GM21360 (cell line): ENCODE measurements at regions not wholly inside any gene's neighbourhood (a gene's known extent, or its start where the extent isn't known, plus 50 kb on each side); places are given as distances from the start of the nearest gene placed in this dataset.

ENCODE experiments used
- ATAC-seq: cut with Tn5 transposase; IDR thresholded peaks from one replicate; pipeline ENCODE4 v1.9.1; 2021; ENCODE audit warnings: mild to moderate bottlenecking, moderate library complexity; ENCODE audit not compliant: unreplicated experiment

DNA sequence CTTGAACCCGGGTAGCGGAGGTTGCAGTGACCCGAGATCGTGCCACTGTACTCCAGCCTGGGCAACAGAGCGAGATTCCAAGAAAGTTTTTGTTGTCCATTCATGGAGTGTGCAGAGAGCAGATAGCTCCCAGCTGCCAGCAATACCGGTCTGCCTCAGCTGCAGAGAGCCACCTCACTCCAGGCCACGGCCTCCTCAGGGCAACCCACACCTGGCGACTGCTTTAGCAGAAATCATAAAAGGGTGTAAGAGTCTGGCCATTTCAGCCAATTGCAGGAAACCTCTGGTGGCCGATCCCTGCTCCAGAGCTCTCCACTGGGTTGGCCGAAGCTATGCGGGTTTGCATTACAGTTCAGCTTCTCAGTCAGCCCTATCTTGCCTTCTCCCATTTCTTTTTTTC, 227.4 kb upstream of the BCOR start:
- no peak for ATAC-seq

DNA sequence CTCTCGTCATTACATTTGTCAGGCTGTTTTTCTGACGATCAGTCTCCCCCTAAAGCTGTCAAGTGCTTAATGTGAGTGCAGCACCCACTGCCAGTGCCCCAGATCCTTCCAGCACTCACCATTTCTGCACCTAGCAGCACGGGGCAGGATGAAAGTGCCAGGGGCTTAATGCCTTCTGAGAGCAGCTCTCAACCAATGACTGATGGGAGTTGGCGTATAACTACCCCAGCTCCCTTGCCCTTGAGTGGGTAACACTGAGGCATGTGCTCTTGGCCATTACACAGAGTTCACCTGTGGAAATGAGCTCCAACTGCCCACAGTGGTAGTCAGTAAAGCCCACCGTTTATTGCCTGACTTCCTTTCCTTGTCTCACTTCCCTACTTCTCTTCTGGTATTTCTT, 226.2 kb upstream of the BCOR start:
- no peak for ATAC-seq

DNA sequence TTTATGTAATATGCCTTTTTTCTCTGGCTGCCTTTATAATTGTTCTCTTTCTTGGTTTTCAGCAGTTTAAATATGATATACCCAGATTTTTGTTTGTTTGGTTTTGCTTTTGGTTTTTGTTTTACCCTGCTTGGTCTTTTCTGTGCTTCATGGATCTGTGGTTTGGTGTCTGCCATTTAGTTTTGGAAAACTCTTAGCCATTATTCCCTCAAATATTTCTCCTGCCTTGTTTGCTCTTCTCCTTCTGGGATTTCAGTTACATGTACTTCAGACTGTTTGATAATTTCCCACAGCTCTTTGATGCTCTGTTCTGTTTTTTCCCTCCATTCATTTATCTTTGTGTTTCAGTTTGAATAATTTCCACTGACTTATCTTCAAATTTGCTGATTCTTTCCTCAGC, 223.1 kb upstream of the BCOR start:
- ATAC-seq, result no peak

DNA sequence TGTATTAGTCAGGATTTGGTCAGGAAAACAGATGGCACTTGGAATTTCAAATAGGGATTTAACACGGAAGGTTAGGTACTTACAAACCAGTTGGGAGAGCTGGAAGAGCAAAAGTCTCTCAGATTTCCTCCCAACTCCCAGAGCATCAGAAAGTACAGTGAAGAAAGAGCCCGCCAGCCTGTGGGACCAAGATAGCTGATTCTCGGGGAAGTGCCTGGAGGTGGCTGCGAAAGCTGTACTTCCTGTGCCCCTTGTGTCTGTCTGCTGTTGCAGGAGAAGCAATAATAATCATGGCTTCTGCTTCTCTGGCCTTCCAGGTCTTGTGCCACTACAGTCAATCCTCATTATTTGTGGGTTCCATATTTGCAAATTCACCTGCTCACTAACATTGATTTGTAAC, 221.0 kb upstream of the BCOR start:
- ATAC-seq, result no peak

DNA sequence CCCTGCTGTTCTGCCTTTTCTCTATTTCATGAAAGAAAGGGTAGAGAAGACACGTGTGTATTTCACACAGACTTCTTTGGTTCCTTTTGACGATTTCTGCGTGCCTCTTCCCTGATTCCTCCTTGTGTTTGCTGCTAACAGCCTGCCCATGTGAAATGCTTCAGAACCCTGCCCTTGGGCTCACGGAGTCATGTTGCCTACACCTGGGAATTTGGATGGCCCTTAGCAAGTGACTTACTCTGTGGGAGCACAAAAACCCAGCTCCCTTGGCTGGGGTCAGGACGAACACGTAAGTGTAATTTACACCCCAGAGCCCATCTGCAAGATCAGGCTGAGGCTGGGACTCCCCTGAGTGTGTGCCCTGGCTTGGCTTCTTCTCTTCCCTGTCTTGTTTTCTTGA, 220.3 kb upstream of the BCOR start:
- no peak for ATAC-seq

DNA sequence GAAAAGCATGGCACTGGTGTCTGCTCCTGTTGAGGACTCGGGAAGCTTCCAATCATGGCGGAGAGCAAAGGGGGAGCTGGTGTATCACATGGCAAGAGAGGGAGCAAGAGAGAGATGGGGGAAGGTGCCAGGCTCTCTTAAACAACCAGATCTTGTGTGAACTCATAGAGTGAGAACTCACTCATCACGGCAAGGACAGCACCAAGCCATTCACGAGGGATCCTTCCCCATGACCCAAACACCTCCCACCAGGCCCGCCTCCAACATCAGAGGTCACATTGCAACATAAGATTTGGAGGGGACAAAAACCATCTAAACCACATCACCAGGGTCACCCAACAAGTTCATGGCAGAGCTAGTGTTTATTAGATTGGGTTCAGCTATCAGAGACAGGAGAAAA, 218.7 kb upstream of the BCOR start:
- no peak for ATAC-seq

DNA sequence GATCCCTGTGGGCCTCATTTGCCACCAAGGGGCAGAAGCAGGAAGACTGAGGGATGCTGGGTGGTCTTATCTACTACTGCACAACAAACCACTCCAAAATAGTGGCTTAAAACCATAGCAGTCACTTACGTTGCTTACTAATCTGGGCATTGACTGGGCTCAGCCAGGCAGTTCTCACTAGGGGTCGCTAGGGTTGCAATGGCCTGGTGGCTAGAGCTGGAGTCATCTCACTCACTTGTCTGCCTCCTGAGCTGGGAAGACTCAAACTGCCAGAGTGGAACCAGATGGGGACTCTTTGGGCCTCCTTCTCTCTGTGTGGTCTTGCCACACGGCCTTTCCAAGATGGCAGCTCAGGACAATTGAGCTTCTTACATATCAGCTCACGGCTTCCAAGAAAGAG, 216.3 kb upstream of the BCOR start:
- no peak for ATAC-seq

DNA sequence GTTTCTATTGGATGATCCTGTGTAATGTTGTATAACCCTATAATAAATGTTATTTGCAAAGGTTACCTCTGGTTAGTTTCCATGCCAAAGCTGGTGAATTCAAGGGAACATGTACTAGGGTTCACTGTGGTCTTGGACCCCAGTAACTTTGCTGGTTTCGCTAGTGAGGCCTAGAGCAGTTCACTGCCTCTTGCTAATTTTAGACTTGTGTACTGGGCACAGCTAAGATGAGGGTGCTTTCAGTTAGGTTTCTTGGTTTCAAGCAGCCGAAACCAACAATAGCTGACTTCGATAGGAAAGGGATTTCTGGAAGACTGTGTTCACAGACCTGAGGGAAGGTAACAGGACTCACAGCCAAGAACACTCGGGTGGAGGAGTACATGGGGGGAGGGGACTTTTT, 215.5 kb upstream of the BCOR start:
- no peak for ATAC-seq

DNA sequence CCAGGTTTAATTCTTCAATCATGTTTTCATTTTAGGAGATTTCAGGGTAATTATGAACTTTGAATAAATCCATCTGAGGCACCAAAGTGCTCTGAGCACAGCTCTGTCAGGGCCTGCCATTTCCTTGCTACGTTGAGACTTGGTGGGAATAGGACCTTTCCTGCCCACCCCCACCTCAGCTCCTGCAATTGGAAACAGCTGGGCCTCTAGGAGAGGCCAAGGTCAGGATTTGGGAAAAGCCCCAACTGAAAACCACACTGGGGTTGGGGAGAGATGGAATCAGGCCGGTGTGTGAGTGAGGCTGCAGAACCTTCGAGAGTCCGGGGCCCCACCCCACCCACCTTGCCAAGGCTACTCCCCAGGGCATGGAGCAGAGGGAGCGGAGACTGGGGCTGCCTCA, 212.7 kb upstream of the BCOR start:
- ATAC-seq, result no peak

DNA sequence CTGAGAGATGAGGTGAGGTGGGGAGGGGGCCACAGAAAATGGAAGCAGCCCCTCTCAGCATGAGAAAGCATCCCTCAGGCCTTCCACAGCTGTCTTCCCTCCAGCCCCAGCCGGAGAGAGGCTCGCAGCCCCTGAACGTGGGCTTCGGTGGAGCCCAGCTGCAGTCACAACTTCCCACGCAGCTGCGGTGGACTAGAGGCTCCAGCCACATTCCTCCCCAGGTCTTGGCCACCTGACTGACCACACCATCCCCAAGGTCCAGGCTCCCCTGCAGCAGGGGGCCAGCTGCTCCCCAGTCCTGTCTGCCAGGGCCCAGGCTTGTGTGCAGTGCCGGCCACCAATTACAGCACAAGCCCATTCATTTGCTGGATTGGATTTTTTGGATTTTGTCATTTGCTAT, 212.3 kb upstream of the BCOR start:
- no peak for ATAC-seq

DNA sequence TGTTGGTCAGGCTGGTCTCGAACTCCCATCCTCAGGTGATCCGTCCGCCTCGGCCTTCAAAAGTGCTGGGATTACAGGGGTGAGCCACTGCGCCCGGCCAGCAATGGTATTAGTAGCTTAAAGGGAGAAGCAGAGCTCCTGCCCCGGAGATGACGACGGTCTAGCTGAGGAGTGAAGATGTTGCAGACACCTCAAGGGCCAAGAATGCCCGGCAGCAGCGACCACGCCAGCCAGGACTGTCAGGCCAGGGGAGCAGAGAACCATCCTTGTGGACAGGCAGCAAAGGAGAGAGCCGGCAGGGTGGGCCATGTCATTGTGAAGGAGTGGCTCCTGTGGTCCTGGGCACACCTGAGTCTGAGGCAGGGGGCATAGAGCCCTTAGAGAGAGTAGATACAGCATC, 210.1 kb upstream of the BCOR start:
- ATAC-seq, result no peak

DNA sequence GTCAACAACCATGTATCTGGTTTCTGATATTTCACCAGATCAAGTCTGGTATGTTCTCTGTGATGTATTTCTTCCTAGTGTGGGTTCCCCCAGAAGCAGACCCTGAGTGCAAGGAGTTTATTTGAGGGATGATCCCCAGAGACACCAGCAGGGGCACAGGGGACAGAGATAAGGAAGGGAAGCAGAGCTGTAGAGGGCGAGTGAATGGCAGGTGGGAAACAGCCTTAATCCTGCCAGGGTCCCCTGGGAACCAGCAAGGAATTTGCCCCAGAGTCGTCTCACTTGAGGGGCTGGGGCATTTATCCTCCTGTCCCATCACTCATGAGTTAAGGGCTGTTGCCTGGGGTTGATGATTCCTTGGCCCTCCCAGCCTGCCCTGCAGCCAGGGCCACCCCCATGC, 206.4 kb upstream of the BCOR start:
- no peak for ATAC-seq

DNA sequence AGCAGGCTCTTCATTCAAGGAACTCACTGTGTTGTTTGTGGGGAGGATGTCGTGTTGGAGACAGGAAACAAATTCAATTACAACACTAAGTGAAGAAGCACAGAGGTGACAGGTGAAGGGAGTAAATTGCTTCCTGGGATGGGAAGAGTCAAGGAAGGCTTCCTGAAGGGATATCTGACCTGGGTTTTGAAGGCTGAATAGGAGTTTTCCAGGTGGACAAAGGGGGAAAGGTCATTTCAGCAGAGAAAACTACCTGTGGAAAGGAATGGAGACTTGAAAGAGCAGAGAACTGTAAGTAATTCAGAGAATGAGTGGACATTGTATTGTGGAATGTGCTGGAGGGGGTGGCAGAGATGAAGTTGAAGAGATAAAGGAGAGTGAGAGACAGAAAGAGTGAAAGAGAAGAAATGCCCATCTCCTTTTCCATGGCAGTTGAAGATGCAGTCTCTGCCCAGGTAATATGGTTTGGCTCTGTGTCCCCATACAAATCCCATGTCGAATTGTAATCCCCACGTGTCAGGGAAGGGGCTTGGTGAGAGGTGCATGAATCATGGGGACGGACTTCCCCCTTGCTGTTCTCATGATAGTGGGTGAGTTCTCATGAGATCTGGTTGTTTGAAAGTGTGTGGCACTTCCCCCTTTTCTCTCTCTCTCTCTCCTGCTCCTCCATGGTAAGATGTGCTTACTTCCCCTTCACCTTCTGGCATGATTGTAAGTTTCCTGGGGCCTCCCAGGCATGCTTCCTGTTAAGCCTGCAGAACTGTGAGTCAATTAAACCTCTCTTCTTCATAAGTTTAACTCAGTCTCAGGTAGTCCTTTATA, 205.7 kb upstream of the BCOR start:
- no peak for ATAC-seq

DNA sequence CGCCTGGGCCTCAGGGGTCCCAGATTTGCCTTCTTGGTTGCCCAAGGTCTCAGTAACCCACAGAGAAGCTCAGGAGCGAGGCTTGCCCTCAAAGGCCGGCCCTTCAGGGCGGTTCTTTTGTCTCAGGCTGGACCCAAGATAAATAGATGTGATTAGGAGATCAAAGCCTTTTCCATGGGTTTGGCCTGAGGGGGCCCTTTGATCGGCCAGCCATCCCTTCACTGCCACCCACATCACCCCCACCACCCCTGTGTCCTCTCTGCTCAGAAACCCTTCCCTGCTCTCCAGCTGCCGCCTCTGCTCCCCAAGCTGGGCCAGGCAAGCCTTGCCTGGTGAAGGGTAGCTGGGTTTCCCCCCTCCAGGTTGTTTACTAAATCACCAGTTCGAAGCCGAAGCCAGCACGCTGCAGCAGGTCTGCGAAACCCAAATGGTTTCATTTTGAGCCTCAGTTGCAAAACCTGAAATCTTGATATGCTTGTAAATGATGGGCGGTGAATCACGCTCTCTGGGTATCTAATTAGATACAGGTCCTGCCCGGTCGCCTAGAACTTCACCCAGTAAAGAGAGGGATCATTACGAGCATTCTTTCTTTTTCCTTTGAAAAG, 202.6 kb upstream of the BCOR start:
- no peak for ATAC-seq

DNA sequence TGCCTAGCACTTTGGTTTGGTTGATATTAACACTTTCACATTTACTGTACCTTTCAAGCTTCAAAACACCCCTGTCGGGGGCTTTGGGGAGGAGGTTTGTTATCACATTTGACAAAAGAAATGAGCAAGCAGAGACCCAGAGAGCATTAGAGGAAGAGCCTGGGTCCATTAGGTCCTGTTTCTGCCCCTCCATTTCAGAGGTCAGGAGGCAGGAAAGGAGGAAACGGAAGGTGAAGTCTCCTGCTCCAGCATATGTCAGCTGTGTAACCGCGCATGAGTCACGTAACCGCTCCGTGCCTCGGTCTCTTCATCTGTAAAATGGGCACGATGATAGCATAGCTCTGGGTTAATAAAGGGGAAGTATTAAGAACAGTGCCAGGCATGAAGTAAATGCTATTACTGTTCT, 201.9 kb upstream of the BCOR start:
- ATAC-seq, result no peak

DNA sequence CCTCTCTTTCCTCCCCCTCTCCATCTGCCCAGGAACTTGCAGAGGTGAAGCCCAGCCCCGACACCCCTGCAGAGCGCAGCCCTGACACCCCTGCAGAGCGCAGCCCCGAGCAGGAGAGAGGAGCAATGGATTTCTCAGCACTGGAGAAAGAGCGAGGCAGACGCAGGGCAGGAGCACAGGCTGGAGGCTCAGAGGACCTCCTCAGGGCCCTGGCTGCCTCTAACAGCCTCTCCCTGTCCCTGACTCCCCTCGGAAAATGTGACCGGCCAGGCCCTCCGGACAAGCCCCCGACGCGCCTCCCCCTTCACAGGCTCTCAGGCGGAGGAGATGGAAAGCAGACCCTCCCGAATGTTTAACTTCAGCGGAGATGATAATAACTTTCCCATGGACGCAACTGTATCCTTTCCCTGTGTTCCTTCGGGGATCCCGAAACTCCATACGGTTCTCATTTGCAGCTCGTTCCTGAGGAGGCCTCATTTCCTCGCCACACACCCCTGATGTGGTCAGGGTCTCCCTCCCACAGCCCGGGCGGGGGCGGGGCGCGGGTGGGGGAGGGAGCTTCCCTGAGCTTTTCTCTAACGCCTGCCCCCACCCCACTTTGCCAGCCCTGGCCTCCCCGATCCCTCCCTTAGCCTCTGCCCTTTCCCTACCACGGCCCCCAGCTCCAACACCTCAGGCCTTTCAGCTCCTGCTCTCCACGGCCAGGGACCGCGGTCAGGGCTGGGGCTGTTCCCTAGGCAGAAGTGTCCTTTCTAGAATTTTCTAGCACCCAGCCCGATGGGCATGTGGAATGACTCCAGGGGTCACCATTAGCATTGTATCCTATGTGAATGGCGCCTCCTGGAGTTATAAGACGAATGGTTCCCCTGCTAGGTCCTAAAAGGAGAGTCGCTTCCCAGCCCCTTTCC, 201.1 kb upstream of the BCOR start:
- no peak for ATAC-seq

DNA sequence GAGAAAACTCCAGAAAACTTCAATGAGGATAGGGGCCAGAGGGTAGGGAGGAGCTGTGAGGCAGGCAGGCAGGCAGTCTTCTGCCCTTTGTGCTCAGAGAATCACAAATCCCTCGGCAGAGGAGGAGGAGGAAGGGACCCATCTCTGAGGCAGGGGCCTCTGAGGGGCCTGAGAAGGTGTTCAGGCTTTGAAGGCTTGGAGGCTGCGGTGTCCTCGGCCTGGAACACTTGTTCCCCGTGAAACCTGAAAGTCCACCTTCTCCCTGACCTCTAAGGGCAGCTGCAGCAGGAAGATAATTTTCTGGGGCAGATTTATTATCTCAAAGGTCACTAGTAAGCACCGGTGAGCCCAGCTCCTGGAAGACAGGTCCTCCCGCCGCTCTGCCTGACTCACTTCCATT, 200.3 kb upstream of the BCOR start:
- no peak for ATAC-seq

DNA sequence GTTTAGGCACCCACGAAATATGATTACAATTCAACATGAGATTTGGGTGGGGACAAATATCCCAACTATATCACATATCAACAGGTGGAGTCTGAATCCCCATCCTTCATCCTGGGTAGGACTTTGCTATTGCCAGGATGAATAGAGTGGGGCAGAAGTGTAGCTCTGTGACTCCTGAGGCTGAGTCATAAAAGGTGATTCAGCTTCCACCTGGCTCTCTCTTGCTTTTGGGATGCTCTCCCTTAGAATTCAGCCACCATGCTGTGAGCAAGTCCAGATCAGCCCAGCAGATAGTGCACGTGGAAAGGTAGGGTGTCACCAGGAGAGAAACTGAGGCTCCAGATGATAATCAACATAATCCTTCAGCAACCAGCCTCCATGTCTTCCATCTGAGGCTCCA, 193.8 kb upstream of the BCOR start:
- ATAC-seq, result no peak

DNA sequence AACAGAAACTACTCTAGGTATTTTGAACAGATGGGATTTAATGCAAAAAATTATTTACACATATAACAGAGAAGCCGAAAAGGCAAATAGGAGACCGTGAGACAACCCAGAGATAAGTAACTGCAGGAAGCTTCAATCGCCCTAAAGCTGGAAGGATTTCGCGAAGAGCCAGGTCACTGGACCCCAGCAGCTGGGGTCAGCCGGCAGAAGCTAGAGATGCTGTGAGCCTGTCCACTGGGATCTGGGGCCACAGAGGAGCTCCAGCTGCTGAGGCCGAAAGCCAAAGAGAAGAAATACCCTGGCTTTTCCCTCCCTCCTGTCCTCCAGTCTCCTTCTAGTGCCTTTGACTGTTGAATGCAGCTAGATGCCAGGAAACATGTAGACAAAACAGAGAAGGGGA, 192.8 kb upstream of the BCOR start:
- no peak for ATAC-seq

DNA sequence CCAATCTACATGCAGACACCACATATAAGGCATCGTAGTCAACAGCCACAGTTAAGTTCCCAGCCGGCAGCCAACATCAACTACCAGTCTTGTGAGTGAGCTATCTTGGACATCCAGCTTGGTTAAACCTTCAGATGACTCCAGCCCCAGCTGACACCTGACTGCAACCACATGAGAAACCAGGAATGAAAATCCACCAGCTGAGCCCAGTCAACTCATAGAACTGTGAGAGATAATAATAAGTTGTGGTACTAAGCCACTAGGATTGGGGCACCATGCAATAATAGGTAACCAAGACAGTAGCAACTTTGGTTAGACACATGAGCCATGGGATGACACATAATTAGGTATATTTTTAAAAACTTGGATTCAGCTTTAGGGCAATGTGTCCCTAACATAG, 188.1 kb upstream of the BCOR start:
- no peak for ATAC-seq

DNA sequence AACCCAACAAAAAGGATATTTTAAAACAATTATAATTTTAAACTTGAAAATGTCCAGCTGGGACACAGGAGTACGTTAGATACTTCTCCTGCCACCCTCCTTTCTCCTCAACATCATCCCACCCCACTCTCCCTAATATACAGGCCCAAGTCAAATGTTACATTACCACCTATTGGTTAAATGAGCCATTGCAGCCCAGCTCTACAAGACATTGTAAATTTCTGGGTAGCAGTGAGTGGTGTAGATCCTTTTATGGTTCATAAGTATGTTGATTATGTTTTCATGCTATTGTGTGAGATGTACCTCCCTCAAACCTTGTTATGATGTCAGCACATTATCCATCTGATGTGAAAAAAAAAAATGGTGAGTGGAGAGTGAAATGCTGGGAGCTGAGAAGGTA, 187.1 kb upstream of the BCOR start:
- no peak for ATAC-seq

DNA sequence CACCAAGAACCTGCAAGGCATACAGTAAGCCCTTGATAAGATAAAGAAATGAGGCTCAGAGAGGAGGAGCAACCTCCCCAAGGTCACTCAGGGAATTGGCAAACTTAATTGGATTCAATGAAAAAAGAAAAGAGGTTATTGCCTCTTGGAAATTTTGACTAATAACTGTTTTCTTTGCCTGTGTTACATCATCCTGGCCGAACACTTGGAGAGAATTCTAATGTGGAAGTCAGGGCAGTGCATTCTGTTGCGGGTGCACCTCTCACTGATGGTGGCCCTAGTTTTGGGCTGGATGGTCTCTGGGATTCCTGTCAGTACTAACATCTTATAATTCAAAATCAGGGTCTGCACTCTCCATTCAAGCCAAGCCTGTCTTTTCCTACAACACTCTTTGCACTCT, 186.2 kb upstream of the BCOR start:
- no peak for ATAC-seq
